ENCODE measurements at regions not wholly inside any gene's neighbourhood (a gene's known extent, or its start where the extent isn't known, plus 50 kb on each side); places are given as distances from the start of the nearest gene placed in this dataset.

GRCh38 chr1:55575571-55576279 is 360.6 kb upstream of the USP24 start:
- TF ChIP-seq EZH2 (IDR thresholded peaks at IDR 0.05), result no peak
- TF ChIP-seq POLR2AphosphoS5 (IDR thresholded peaks at IDR 0.05; ENCODE audit: borderline replicate concordance, low read depth, low read length), result no peak
